A549 (cell line): ENCODE measurements at regions not wholly inside any gene's neighbourhood (a gene's known extent, or its start where the extent isn't known, plus 50 kb on each side); places are given as distances from the start of the nearest gene placed in this dataset.

Experiments
- ATAC-seq, 2 experiments: fragments of 200-7000 bp in 1 of 2; fragments of >200 bp in 1 of 2; cut with Nextera tagmentation in 1 of 2; cut with Tn5 transposase in 1 of 2; 3 replicates each; pipeline versions ENCODE4 v1.8.0 to v1.9.1; 2018 to 2020; ENCODE audit warnings: mild to moderate bottlenecking in 1 of 2, moderate library complexity in 1 of 2
- CTCF ChIA-PET: fragments of 300-600 bp; sonication (Branson Sonifier 250); formaldehyde crosslinking; extraction: SDS; loops from one replicate; lab custom pipeline; 2021; ENCODE audit warnings: antibody characterized with exemption, inconsistent platforms; lab: Yijun Ruan, JAX
- POLR2A ChIA-PET: fragments of 350-600 bp; formaldehyde crosslinking; extraction: SDS; loops from one replicate; lab custom pipeline; 2021; ENCODE audit warnings: antibody characterized with exemption, inconsistent platforms; lab: Yijun Ruan, JAX
- DNase-seq, 2 experiments: peaks; one replicate each; pipeline versions ENCODE4 v3.0.0 to v3.0.0-alpha.2; 2011 to 2016; ENCODE audit warnings: low read depth in 1 of 2, low spot score in 1 of 2
- FAIRE-seq: peaks from 2 replicates; lab custom pipeline; 2011; peaks lifted over from hg19 to GRCh38; lab: Jason Lieb, UNC
- H3K27ac ChIP-seq, 2 experiments: fragments of >200 bp; sonication (Bioruptor Twin); formaldehyde crosslinking; 3 replicates each; pipeline ENCODE4 v1.5.1; 2016 to 2017
- H3K4me1 ChIP-seq: fragments of >200 bp; sonication (Bioruptor Twin); formaldehyde crosslinking; 3 replicates; pipeline ENCODE4 v1.6.1; 2016
- H3K4me2 ChIP-seq: fragments of >200 bp; sonication (Bioruptor Twin); formaldehyde crosslinking; 3 replicates; pipeline ENCODE4 v1.6.1; 2016
- H3K4me3 ChIP-seq: fragments of >200 bp; sonication (Bioruptor Twin); formaldehyde crosslinking; 3 replicates; pipeline ENCODE4 v1.5.1; 2016
- H3K9me3 ChIP-seq: fragments of >200 bp; sonication (Bioruptor Twin); formaldehyde crosslinking; 3 replicates; pipeline ENCODE4 v1.6.1; 2016
- CEBPB ChIP-seq, 2 experiments: fragments of >200 bp in 1 of 2; sonication (Bioruptor Twin) in 1 of 2; formaldehyde crosslinking in 1 of 2; IDR thresholded peaks; 2 replicates each; pipeline ENCODE4 v1.6.1; 2012 to 2016
- CHD2 ChIP-seq: fragments of 150-350 bp; IDR thresholded peaks from 2 replicates; pipeline ENCODE4 v1.6.1; 2014; ENCODE audit warnings: low read length; ENCODE audit not compliant: partially characterized antibody
- CHD4 ChIP-seq: fragments of 200-600 bp; sonication (generic); IDR thresholded peaks from 2 replicates; pipeline ENCODE4 v1.6.1; 2016; ENCODE audit warnings: antibody characterized with exemption, mild to moderate bottlenecking, borderline replicate concordance
- EHF ChIP-seq: fragments of 250-450 bp; sonication (Bioruptor Pico); IDR thresholded peaks from 2 replicates; pipeline ENCODE4 v1.5.0; 2020; ENCODE audit warnings: mild to moderate bottlenecking
- ELK1 ChIP-seq: fragments of 150-350 bp; IDR thresholded peaks from 2 replicates; pipeline ENCODE4 v1.6.1; 2014; ENCODE audit warnings: low read depth, mild to moderate bottlenecking, low read length
- EP300 ChIP-seq, 2 experiments: fragments of >200 bp; sonication (Bioruptor Twin); formaldehyde crosslinking; IDR thresholded peaks; 2 replicates in 1 of 2; 3 replicates in 1 of 2; pipeline ENCODE4 v1.6.1; 2016 to 2017
- FOSB ChIP-seq: fragments of 250-450 bp; sonication (Bioruptor Pico); IDR thresholded peaks from 2 replicates; pipeline ENCODE4 v1.5.0; 2020; ENCODE audit warnings: mild to moderate bottlenecking, moderate library complexity
- FOSL2 ChIP-seq, 2 experiments: fragments of 450-650 bp in 1 of 2; fragments of >200 bp in 1 of 2; sonication (Bioruptor Twin) in 1 of 2; formaldehyde crosslinking; IDR thresholded peaks; 2 replicates each; pipeline versions ENCODE4 v1.5.0 to v1.6.1; 2016 to 2020; ENCODE audit warnings: mild to moderate bottlenecking in 1 of 2, moderate library complexity in 1 of 2
- HDAC2 ChIP-seq: fragments of 200-600 bp; sonication (generic); IDR thresholded peaks from 2 replicates; pipeline ENCODE4 v1.6.1; 2016
- HEYL ChIP-seq: fragments of 250-450 bp; sonication (Bioruptor Pico); IDR thresholded peaks from 2 replicates; pipeline ENCODE4 v1.8.0; 2021; ENCODE audit warnings: mild to moderate bottlenecking, moderate library complexity
- HOXB13 ChIP-seq: fragments of 250-450 bp; sonication (Bioruptor Pico); IDR thresholded peaks from 2 replicates; pipeline ENCODE4 v1.5.0; 2020; ENCODE audit warnings: low read depth, mild to moderate bottlenecking, moderate library complexity
- HOXB5 ChIP-seq: fragments of 250-450 bp; sonication (Bioruptor Pico); IDR thresholded peaks from 2 replicates; pipeline ENCODE4 v1.5.0; 2020; ENCODE audit warnings: mild to moderate bottlenecking, moderate library complexity
- JUN ChIP-seq, 2 experiments: fragments of >200 bp; sonication (Bioruptor Twin); formaldehyde crosslinking; IDR thresholded peaks; 2 replicates in 1 of 2; 3 replicates in 1 of 2; pipeline ENCODE4 v1.6.1; 2016 to 2017
- NPAS2 ChIP-seq: fragments of 250-450 bp; sonication (Bioruptor Pico); IDR thresholded peaks from 2 replicates; pipeline ENCODE4 v1.8.0; 2022; ENCODE audit warnings: mild to moderate bottlenecking, moderate library complexity, borderline replicate concordance
- NR3C1 ChIP-seq: fragments of >200 bp; sonication (Bioruptor Twin); formaldehyde crosslinking; IDR thresholded peaks from 3 replicates; pipeline ENCODE4 v1.6.1; 2017
- PHF8 ChIP-seq: fragments of 200-600 bp; sonication (generic); IDR thresholded peaks from 2 replicates; pipeline ENCODE4 v1.6.1; 2016; ENCODE audit warnings: low read depth, mild to moderate bottlenecking, antibody characterized with exemption, moderate library complexity, borderline replicate concordance
- POLR2A ChIP-seq: IDR thresholded peaks from 2 replicates; pipeline ENCODE4 v1.6.1; 2012; ENCODE audit warnings: mild to moderate bottlenecking, low read length
- RAD21 ChIP-seq, 2 experiments: fragments of >200 bp in 1 of 2; sonication (Bioruptor Twin) in 1 of 2; formaldehyde crosslinking in 1 of 2; IDR thresholded peaks in 1 of 2; conservative IDR thresholded peaks in 1 of 2; 2 replicates in 1 of 2; 3 replicates in 1 of 2; pipeline ENCODE4 v1.6.1; 2012 to 2018; ENCODE audit warnings: inconsistent platforms in 1 of 2
- RARB ChIP-seq: fragments of 250-450 bp; sonication (Bioruptor Pico); IDR thresholded peaks from 2 replicates; pipeline ENCODE4 v1.8.0; 2021; ENCODE audit warnings: mild to moderate bottlenecking, moderate library complexity
- RNF2 ChIP-seq: fragments of 200-600 bp; sonication (generic); IDR thresholded peaks from 2 replicates; pipeline ENCODE4 v1.6.1; 2016; ENCODE audit warnings: low read depth, mild to moderate bottlenecking, antibody characterized with exemption, moderate library complexity, borderline replicate concordance
- SMC3 ChIP-seq: fragments of >200 bp; sonication (Bioruptor Twin); formaldehyde crosslinking; IDR thresholded peaks from 3 replicates; pipeline ENCODE4 v1.6.1; 2018; ENCODE audit warnings: inconsistent platforms
- TFCP2L1 ChIP-seq: fragments of 250-450 bp; sonication (Bioruptor Pico); IDR thresholded peaks from 2 replicates; pipeline ENCODE4 v1.5.0; 2021; ENCODE audit warnings: mild to moderate bottlenecking
- WGBS: methylation state at CpG from one replicate; pipeline ENCODE4 v1.1.6; 2017; ENCODE audit errors: missing lambda C conversion rate; 5-methylcytosine and 5-hydroxymethylcytosine counted together
- TF ChIP-seq, protein P1 (sequence below): fragments of >200 bp; sonication (Bioruptor Twin); formaldehyde crosslinking; IDR thresholded peaks from 3 replicates; pipeline ENCODE4 v1.5.1; 2016
- TF ChIP-seq, protein P2 (sequence below): fragments of 250-450 bp; sonication (Bioruptor Pico); IDR thresholded peaks from 2 replicates; pipeline ENCODE4 v1.5.0; 2021; ENCODE audit warnings: mild to moderate bottlenecking, moderate library complexity, borderline replicate concordance

- ChIA-PET POLR2A (no interaction called here), CTCF (no interaction called here)
- TF ChIP-seq HEYL (CRISPR knock-in tag), result no peak
- TF ChIP-seq CHD4, result no peak
- TF ChIP-seq ELK1, result no peak
- no peak for TF ChIP-seq CEBPB (IDR thresholded peaks at IDR 0.05)
- no peak for TF ChIP-seq HOXB5
- TF ChIP-seq NPAS2, result no peak
- TF ChIP-seq JUN (IDR thresholded peaks at IDR 0.05), result no peak
- no peak for TF ChIP-seq HDAC2
- TF ChIP-seq HOXB13 (CRISPR knock-in tag), result no peak
- no peak for TF ChIP-seq RAD21 (conservative IDR thresholded peaks at IDR 0.05 in 1 of 2, IDR thresholded peaks at IDR 0.05 in 1 of 2)
- TF ChIP-seq, protein P1, sequence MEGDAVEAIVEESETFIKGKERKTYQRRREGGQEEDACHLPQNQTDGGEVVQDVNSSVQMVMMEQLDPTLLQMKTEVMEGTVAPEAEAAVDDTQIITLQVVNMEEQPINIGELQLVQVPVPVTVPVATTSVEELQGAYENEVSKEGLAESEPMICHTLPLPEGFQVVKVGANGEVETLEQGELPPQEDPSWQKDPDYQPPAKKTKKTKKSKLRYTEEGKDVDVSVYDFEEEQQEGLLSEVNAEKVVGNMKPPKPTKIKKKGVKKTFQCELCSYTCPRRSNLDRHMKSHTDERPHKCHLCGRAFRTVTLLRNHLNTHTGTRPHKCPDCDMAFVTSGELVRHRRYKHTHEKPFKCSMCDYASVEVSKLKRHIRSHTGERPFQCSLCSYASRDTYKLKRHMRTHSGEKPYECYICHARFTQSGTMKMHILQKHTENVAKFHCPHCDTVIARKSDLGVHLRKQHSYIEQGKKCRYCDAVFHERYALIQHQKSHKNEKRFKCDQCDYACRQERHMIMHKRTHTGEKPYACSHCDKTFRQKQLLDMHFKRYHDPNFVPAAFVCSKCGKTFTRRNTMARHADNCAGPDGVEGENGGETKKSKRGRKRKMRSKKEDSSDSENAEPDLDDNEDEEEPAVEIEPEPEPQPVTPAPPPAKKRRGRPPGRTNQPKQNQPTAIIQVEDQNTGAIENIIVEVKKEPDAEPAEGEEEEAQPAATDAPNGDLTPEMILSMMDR, result no peak
- TF ChIP-seq, protein P2, sequence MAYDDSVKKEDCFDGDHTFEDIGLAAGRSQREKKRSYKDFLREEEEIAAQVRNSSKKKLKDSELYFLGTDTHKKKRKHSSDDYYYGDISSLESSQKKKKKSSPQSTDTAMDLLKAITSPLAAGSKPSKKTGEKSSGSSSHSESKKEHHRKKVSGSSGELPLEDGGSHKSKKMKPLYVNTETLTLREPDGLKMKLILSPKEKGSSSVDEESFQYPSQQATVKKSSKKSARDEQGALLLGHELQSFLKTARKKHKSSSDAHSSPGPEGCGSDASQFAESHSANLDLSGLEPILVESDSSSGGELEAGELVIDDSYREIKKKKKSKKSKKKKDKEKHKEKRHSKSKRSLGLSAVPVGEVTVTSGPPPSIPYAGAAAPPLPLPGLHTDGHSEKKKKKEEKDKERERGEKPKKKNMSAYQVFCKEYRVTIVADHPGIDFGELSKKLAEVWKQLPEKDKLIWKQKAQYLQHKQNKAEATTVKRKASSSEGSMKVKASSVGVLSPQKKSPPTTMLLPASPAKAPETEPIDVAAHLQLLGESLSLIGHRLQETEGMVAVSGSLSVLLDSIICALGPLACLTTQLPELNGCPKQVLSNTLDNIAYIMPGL (CRISPR knock-in tag), result no peak
- Histone ChIP-seq H3K4me3 (no peak overlapping the region), H3K9me3 (no peaks in the 10 kb centered on the region), H3K4me1 (no peaks in the 10 kb centered on the region), H3K4me2 (no peak overlapping the region), H3K27ac (no peak overlapping the region)
- FAIRE-seq, result no peak
- no peak for ATAC-seq
- 59% methylated on average over 1 of the region's 1 CpG for WGBS
- DNase-seq, result no peak
Observed at GRCh38 chr11:23711981-23712380, 784.9 kb upstream of the LUZP2 start.

DNA sequence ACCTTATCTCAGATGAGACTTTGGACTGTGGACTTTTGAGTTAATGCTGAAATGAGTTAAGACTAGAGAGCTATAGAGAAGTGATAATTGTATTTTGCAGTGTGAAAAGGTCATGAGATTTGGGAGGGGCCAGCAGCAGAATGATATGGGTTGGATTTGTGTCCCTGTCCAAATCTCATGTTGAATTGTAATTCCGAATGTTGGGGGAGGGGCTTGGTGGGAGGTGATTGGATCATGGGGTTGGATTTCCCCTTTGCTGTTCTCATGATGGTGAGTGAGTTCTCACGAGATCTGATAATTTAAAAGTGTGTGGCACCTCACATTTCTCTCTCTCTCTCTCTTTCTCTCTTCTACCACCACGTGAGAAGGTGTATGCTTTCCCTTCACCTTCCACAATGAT lies 777.8 kb upstream of the LUZP2 start:
- TF ChIP-seq RAD21 (conservative IDR thresholded peaks at IDR 0.05 in 1 of 2, IDR thresholded peaks at IDR 0.05 in 1 of 2) (no peak), TFCP2L1 (CRISPR knock-in tag) (no peak)
- WGBS, result 30% methylated on average over 3 of the region's 3 CpGs
- Histone ChIP-seq H3K4me3 (no peak overlapping the region), H3K4me2 (no peak overlapping the region), H3K27ac (no peak overlapping the region), H3K4me1 (no peaks in the 10 kb centered on the region), H3K9me3 (no peaks in the 10 kb centered on the region)
- CTCF ChIA-PET, result no interaction called here
- DNase-seq (no peak), FAIRE-seq (no peak), ATAC-seq (no peak)
- POLR2A ChIA-PET, result no interaction called here

DNA sequence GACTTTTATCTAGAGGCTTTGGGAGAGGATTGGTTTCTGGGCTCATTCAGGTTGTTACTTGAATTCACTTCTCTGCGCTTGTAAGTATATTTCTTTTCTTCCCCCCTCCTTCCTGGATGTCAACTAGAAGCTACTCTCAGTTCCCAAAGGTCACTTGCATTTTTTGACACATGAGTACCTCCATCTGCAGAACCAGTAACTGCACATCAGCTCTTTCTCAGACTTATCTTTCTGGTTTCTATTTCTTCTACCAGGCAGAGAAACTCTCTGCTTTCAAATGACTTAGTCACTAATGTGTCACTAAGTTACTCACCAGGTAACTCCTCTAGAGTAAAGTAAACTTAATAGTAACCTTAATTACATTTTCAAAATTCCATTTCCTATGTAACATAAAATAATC lies 773.0 kb upstream of the LUZP2 start:
- TF ChIP-seq NR3C1 (no peak), FOSL2 (IDR thresholded peaks at IDR 0.05) (no peak), FOSL2 (CRISPR knock-in tag; IDR thresholded peaks at IDR 0.05) (no peak)
- TF ChIP-seq, all 56 proteins: peak for 0
- WGBS, result 68% methylated on average over 1 of the region's 1 CpG
- ChIA-PET CTCF (no interaction called here), POLR2A (no interaction called here)
- ATAC-seq, result no peak
- FAIRE-seq, result no peak
- Histone ChIP-seq H3K9me3 (no peaks in the 10 kb centered on the region), H3K4me1 (peaks cover 3% of the 10 kb centered on the region; the same call in 1 of the 3 replicates), H3K4me3 (no peak overlapping the region), H3K4me2 (no peak overlapping the region), H3K27ac (no peak overlapping the region)
- no peak for DNase-seq

GRCh38 chr11:23725752-23726151 lies 771.1 kb upstream of the LUZP2 start:
- FAIRE-seq (no peak), ATAC-seq (peak in 1 of 2 experiments; percentile 43; a peak in 2 of 6 replicates), DNase-seq (no peak)
- no peak overlapping the region for H3K27ac ChIP-seq
- ChIA-PET CTCF (no interaction called here), POLR2A (no interaction called here)
- no peak overlapping the region for H3K4me3 ChIP-seq
- peaks cover 3% of the 10 kb centered on the region; the same call in 1 of the 3 replicates for H3K4me1 ChIP-seq
- H3K9me3 ChIP-seq, result no peaks in the 10 kb centered on the region
- 0 out of 3 replicates have a peak overlapping the region, but pooled peaks have one; percentile 5 for H3K4me2 ChIP-seq
- TF ChIP-seq EHF (CRISPR knock-in tag) (no peak), SMC3 (no peak), EP300 (IDR thresholded peaks at IDR 0.05) (no peak), CHD2 (no peak), RARB (CRISPR knock-in tag) (no peak), FOSB (CRISPR knock-in tag) (no peak), RNF2 (no peak), PHF8 (no peak), POLR2A (no peak)
- TF ChIP-seq, protein P1, result no peak
- 37% methylated on average over 5 of the region's 5 CpGs for WGBS
